Suprapubic skin (tissue), 4 donors: ENCODE measurements at regions not wholly inside any gene's neighbourhood (a gene's known extent, or its start where the extent isn't known, plus 50 kb on each side); places are given as distances from the start of the nearest gene placed in this dataset.

Experiments used
- DNase-seq, 2 donors: peaks; one replicate each; pipeline ENCODE4 v3.0.0-alpha.2; 2019; ENCODE audit warnings: low spot score in 2 of 2
- H3K27ac ChIP-seq: fragments of 200-600 bp; sonication (generic); one replicate; pipeline ENCODE4 v1.5.1; 2019
- H3K27me3 ChIP-seq: fragments of 200-600 bp; sonication (generic); one replicate; pipeline ENCODE4 v1.5.1; 2019
- H3K36me3 ChIP-seq: fragments of 200-600 bp; sonication (generic); one replicate; pipeline ENCODE4 v1.5.1; 2019
- H3K4me1 ChIP-seq: fragments of 200-600 bp; sonication (generic); one replicate; pipeline ENCODE4 v1.5.1; 2019
- H3K4me3 ChIP-seq: fragments of 200-600 bp; sonication (generic); one replicate; pipeline ENCODE4 v1.5.1; 2019; ENCODE audit warnings: mild to moderate bottlenecking
- H3K9me3 ChIP-seq: fragments of 200-600 bp; sonication (generic); one replicate; pipeline ENCODE4 v1.5.1; 2019
- EP300 ChIP-seq: sonication (generic); formaldehyde crosslinking; IDR thresholded peaks from one replicate; pipeline ENCODE4 v1.6.1; 2017; ENCODE audit warnings: antibody characterized with exemption
- POLR2A ChIP-seq, 2 donors: fragments of 450-650 bp; IDR thresholded peaks; one replicate each; pipeline ENCODE4 v1.6.1; 2017; ENCODE audit warnings: antibody characterized with exemption in 2 of 2, mild to moderate bottlenecking in 2 of 2, moderate library complexity in 2 of 2
- POLR2AphosphoS5 ChIP-seq, 3 donors: sonication (generic); formaldehyde crosslinking; IDR thresholded peaks; one replicate each; pipeline ENCODE4 v1.6.1; 2017; ENCODE audit warnings: antibody characterized with exemption in 3 of 3
- whole genome bisulfite sequencing: methylation state at CpG from one replicate; pipeline ENCODE4 v1.1.5; 2018; 5-methylcytosine and 5-hydroxymethylcytosine counted together
- TF ChIP-seq, protein P1 (sequence below), 2 donors: fragments of 200-600 bp in 1 of 2; fragments of 450-650 bp in 1 of 2; sonication (generic) in 1 of 2; IDR thresholded peaks; one replicate each; pipeline ENCODE4 v1.5.1; 2016 to 2019; ENCODE audit warnings: antibody characterized with exemption in 2 of 2, mild to moderate bottlenecking in 1 of 2, moderate library complexity in 1 of 2

DNA sequence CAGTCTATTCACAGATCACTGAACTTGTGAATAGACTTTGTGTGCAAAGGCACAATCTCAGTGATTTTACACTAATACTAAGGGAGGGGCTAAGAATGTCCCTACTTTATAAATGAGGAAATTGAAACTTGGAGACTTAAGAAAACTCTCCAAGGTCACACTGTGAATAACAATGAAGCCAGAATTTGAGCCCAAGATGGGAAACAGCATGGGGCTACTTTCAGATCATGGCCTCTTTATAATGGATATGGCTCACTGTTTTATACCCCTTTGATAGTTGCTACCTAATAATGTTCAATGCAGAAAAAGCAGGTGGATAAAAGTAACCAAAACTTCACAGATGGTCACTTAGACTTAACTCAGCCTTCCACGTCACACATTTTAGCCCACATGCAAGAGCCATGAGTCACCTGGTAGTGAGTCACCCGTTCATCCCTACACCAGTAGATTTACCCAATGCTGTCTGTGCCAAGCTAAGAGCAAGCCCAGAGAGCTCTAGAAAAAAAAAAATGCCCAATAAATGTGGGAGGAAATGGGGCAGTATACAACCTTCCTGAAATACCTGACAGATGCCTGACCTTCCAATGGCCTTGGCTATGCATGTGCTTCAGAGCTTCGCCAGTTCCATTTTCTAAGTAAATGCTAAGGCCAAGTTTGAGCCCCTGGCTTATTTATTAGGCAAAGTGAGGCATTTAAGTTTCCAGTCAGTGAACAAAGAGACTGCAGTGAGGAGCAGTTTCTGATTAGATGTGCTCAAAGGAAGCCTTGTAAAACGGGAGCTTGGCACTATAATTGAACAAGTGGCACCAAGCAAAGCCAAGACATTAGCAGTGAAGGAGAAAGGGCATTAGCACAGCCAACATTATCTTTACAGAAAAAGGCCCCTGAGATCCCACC lies 219.7 kb downstream of the TMEM114 start:
- no peak for DNase-seq
- 77% methylated on average over 4 of the region's 4 CpGs for WGBS
- Histone ChIP-seq H3K27me3 (no peaks in the 10 kb centered on the region), H3K9me3 (no peaks in the 10 kb centered on the region), H3K4me3 (no peak overlapping the region), H3K36me3 (no peaks in the 10 kb centered on the region), H3K27ac (no peak overlapping the region), H3K4me1 (no peaks in the 10 kb centered on the region)
- no peak for TF ChIP-seq EP300
- TF ChIP-seq POLR2AphosphoS5 (IDR thresholded peaks at IDR 0.05): no peak
- no peak for TF ChIP-seq POLR2A (IDR thresholded peaks at IDR 0.05)
- TF ChIP-seq, protein P1, sequence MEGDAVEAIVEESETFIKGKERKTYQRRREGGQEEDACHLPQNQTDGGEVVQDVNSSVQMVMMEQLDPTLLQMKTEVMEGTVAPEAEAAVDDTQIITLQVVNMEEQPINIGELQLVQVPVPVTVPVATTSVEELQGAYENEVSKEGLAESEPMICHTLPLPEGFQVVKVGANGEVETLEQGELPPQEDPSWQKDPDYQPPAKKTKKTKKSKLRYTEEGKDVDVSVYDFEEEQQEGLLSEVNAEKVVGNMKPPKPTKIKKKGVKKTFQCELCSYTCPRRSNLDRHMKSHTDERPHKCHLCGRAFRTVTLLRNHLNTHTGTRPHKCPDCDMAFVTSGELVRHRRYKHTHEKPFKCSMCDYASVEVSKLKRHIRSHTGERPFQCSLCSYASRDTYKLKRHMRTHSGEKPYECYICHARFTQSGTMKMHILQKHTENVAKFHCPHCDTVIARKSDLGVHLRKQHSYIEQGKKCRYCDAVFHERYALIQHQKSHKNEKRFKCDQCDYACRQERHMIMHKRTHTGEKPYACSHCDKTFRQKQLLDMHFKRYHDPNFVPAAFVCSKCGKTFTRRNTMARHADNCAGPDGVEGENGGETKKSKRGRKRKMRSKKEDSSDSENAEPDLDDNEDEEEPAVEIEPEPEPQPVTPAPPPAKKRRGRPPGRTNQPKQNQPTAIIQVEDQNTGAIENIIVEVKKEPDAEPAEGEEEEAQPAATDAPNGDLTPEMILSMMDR (IDR thresholded peaks at IDR 0.05): no peak

DNA sequence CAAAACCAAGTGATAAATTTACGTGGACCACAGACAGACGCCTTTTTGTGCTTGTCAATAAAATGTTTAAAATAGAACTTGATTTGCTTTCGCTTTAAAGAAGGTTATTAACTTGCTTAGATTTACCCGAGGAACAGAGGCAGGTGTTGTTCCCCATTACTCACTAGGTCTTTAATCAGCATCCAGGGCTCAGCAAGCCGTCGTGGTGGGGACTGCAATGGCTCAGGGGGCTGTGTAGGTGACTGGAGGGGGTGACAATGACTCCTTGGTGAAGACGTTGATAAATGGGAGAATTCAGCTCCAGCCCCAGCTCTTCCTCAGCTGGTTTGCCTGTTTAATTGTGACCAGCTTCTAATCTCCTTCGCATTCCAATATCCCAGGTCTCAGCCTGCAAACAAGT lies 231.4 kb downstream of the TMEM114 start:
- Histone ChIP-seq H3K4me3 (no peak overlapping the region), H3K27me3 (no peaks in the 10 kb centered on the region), H3K27ac (no peak overlapping the region), H3K9me3 (no peaks in the 10 kb centered on the region), H3K4me1 (no peaks in the 10 kb centered on the region), H3K36me3 (no peaks in the 10 kb centered on the region)
- DNase-seq: no peak
- no peak for TF ChIP-seq POLR2A (IDR thresholded peaks at IDR 0.05)
- TF ChIP-seq, protein P1 (IDR thresholded peaks at IDR 0.05): no peak
- 56% methylated on average over 8 of the region's 8 CpGs for WGBS

DNA sequence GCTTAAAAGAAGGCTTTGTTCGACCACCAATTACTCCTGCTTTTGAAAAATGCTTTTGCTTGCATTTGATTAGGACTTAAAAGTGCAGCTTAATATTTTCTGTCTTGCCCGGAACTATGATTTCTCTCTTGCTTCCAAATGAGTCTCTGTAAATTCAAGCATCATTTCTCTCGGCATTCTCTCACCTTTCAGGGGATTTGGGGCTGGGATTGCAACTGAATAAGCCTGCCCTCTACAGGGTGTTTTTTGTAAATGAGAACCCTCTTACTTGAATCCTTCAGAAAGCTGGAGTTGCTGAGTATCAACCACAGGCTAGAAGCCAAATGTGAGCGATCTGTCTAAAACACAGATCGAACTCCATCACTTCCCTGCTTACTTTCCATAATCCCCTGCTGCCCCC lies 234.6 kb downstream of the TMEM114 start:
- Histone ChIP-seq H3K36me3 (no peaks in the 10 kb centered on the region), H3K4me1 (no peaks in the 10 kb centered on the region), H3K9me3 (no peaks in the 10 kb centered on the region), H3K27me3 (no peaks in the 10 kb centered on the region), H3K27ac (no peak overlapping the region), H3K4me3 (no peak overlapping the region)
- no peak for DNase-seq
- WGBS: 28% methylated on average over 5 of the region's 5 CpGs
- TF ChIP-seq POLR2AphosphoS5 (IDR thresholded peaks at IDR 0.05) (no peak), EP300 (no peak), POLR2A (IDR thresholded peaks at IDR 0.05) (no peak)
- TF ChIP-seq, protein P1 (IDR thresholded peaks at IDR 0.05): no peak

DNA sequence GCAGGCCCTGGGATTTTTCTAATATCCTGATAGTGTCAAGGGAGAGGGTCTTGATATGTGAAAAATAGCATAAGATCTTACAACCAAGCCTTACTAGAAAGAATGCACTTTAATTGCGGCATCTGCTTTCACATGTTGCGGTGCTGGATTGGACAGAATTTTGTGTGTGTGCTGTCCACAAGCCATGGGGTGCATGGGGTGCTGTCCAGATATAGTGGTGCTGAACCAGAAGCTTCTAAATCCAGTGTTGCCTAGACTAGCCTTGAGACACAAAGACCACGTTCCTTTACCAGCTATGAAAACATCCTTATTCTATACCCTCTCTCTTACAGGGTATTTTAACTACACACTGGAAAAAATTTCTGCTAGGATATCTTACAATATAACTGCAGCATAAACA lies 244.0 kb downstream of the TMEM114 start:
- no peak overlapping the region for H3K27ac ChIP-seq
- TF ChIP-seq EP300 (no peak), POLR2A (IDR thresholded peaks at IDR 0.05) (no peak)
- H3K36me3 ChIP-seq: no peaks in the 10 kb centered on the region
- no peak overlapping the region for H3K4me3 ChIP-seq
- no peak for DNase-seq
- H3K4me1 ChIP-seq: no peaks in the 10 kb centered on the region
- H3K27me3 ChIP-seq: no peaks in the 10 kb centered on the region
- H3K9me3 ChIP-seq: no peaks in the 10 kb centered on the region
- WGBS: 35% methylated on average over 3 of the region's 3 CpGs

DNA sequence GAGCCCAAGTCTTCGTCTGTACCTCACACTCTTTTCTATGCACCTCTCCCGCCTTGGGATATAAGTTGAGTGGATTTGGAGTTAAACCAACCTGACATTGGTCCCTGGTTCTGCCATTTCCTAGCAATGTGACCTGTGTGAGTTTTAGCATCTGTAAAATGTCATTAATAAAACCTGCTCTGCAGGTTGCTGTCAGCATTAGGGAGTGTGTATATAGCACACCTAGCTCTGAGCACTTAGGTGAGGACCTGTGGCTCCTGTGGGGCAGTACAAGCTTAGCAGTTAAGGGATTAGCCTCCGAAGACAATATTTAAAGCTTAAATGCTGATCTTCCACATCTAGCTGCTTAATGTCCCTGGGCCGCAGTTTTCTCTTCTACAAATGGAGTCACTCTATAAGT lies 248.0 kb downstream of the TMEM114 start:
- Histone ChIP-seq H3K27me3 (no peaks in the 10 kb centered on the region), H3K27ac (no peak overlapping the region), H3K36me3 (no peaks in the 10 kb centered on the region), H3K4me3 (no peak overlapping the region), H3K9me3 (no peaks in the 10 kb centered on the region), H3K4me1 (no peaks in the 10 kb centered on the region)
- no peak for DNase-seq
- WGBS: 82% methylated on average over 4 of the region's 4 CpGs
- no peak for TF ChIP-seq POLR2AphosphoS5 (IDR thresholded peaks at IDR 0.05)
- no peak for TF ChIP-seq POLR2A (IDR thresholded peaks at IDR 0.05)

DNA sequence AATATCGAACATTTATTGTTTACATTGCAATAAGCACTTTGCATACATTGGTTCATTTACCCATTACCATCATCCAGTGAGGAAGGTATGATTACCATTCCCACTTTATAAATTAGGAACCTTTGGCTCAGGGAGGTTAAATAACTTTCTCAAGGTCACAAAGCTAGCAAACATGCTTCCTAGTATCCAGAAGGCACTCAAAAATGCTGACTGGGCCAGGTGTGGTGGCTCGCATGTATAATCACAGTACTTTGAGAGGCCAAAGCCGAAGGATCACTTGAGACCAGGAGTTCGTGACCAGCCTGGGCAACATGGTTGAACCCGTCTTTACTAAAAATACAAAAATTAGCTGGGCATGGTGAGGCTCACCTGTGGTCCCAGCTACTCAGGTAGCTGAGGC lies 259.6 kb downstream of the TMEM114 start:
- no peak for TF ChIP-seq EP300
- TF ChIP-seq POLR2A (IDR thresholded peaks at IDR 0.05): no peak
- no peak for TF ChIP-seq POLR2AphosphoS5 (IDR thresholded peaks at IDR 0.05)
- TF ChIP-seq, protein P1 (IDR thresholded peaks at IDR 0.05): no peak
- H3K27me3 ChIP-seq: no peaks in the 10 kb centered on the region
- no peak overlapping the region for H3K27ac ChIP-seq
- H3K4me1 ChIP-seq: no peaks in the 10 kb centered on the region
- WGBS: 89% methylated on average over 5 of the region's 5 CpGs
- H3K4me3 ChIP-seq: no peak overlapping the region
- H3K36me3 ChIP-seq: no peaks in the 10 kb centered on the region
- DNase-seq: no peak
- no peaks in the 10 kb centered on the region for H3K9me3 ChIP-seq
